CD14-positive monocyte (primary cell): ENCODE measurements at regions not wholly inside any gene's neighbourhood (a gene's known extent, or its start where the extent isn't known, plus 50 kb on each side); places are given as distances from the start of the nearest gene placed in this dataset.

Source experiments
- DNase-seq, 3 donors: peaks; one replicate each; pipeline ENCODE4 v3.0.0-alpha.2; 2011 to 2022
- H2AFZ ChIP-seq: 2 replicates; pipeline ENCODE4 v1.6.0; 2012; ENCODE audit warnings: mild to moderate bottlenecking, low read depth, low read length, inconsistent platforms; ENCODE audit not compliant: insufficient read depth, poor library complexity, severe bottlenecking
- H3K27ac ChIP-seq, 2 donors: 1 replicate in 1 of 2; 2 replicates in 1 of 2; pipeline ENCODE4 v1.5.1; 2012 to 2013; ENCODE audit warnings: low read length in 2 of 2, control low read depth in 1 of 2, inconsistent platforms in 1 of 2, low read depth in 1 of 2, mild to moderate bottlenecking in 1 of 2
- H3K27me3 ChIP-seq, 2 donors: one replicate each; pipeline versions ENCODE4 v1.6.0 to v1.6.1; 2011 to 2013; ENCODE audit warnings: low read length in 2 of 2; ENCODE audit not compliant: control insufficient read depth in 2 of 2, insufficient read depth in 2 of 2
- H3K36me3 ChIP-seq, 2 donors: replicated peaks in 1 of 2; 1 replicate in 1 of 2; 2 replicates in 1 of 2; pipeline versions ENCODE4 v1.5.1 to v1.6.1; 2012 to 2013; ENCODE audit warnings: low read length in 2 of 2, control low read depth in 1 of 2, inconsistent platforms in 1 of 2, mild to moderate bottlenecking in 1 of 2; ENCODE audit not compliant: insufficient read depth in 2 of 2, control insufficient read depth in 1 of 2
- H3K4me1 ChIP-seq, 2 donors: 1 replicate in 1 of 2; 2 replicates in 1 of 2; pipeline versions ENCODE4 v1.5.1 to v1.6.1; 2012 to 2013; ENCODE audit warnings: low read length in 2 of 2, control low read depth in 1 of 2, inconsistent platforms in 1 of 2, mild to moderate bottlenecking in 1 of 2, moderate library complexity in 1 of 2; ENCODE audit not compliant: insufficient read depth in 2 of 2, control insufficient read depth in 1 of 2
- H3K4me2 ChIP-seq: replicated peaks from 2 replicates; pipeline ENCODE3; 2012; ENCODE audit warnings: low read length, moderate library complexity, mild to moderate bottlenecking; ENCODE audit not compliant: poor library complexity, severe bottlenecking; ENCODE audit errors: extremely low read depth
- H3K4me3 ChIP-seq, 3 experiments: fragments of 200-600 bp in 1 of 3; sonication (generic) in 1 of 3; replicated peaks in 1 of 3; 1 replicate in 2 of 3; 2 replicates in 1 of 3; pipeline ENCODE4 v1.5.1; 2011 to 2013; ENCODE audit warnings: low read length in 3 of 3, mild to moderate bottlenecking in 3 of 3, control low read depth in 2 of 3, low read depth in 2 of 3, inconsistent platforms in 1 of 3, moderate library complexity in 1 of 3
- H3K79me2 ChIP-seq: 2 replicates; pipeline ENCODE4 v1.6.0; 2012; ENCODE audit warnings: mild to moderate bottlenecking, control low read depth, inconsistent platforms, low read length, moderate library complexity; ENCODE audit not compliant: insufficient read depth
- H3K9ac ChIP-seq: 2 replicates; pipeline ENCODE4 v1.6.0; 2017; ENCODE audit warnings: low read length, mild to moderate bottlenecking; ENCODE audit not compliant: insufficient read depth, poor library complexity, severe bottlenecking
- H3K9me3 ChIP-seq, 2 donors: replicated peaks in 1 of 2; 1 replicate in 1 of 2; 2 replicates in 1 of 2; pipeline versions ENCODE4 v1.5.1 to v1.6.1; 2012 to 2013; ENCODE audit warnings: low read length in 2 of 2, control low read depth in 1 of 2; ENCODE audit not compliant: control insufficient read depth in 1 of 2, insufficient read depth in 1 of 2
- H4K20me1 ChIP-seq: 2 replicates; pipeline ENCODE4 v1.6.0; 2012; ENCODE audit warnings: mild to moderate bottlenecking, low read length, control low read depth, moderate library complexity; ENCODE audit not compliant: insufficient read depth
- H3K27ac Mint-ChIP-seq, 7 donors: one replicate each; pipeline ENCODE4 v1.8.0; 2020; ENCODE audit warnings: mild to moderate bottlenecking in 7 of 7, mixed read lengths in 7 of 7, moderate library complexity in 6 of 7, inconsistent platforms in 2 of 7
- H3K27me3 Mint-ChIP-seq, 3 donors: one replicate each; pipeline ENCODE4 v1.8.0; 2021 to 2022; ENCODE audit warnings: low read depth in 3 of 3, mild to moderate bottlenecking in 3 of 3, mixed read lengths in 3 of 3, moderate library complexity in 3 of 3, inconsistent platforms in 1 of 3
- H3K36me3 Mint-ChIP-seq, 2 donors: one replicate each; pipeline ENCODE4 v1.8.0; 2020; ENCODE audit warnings: mixed read lengths in 2 of 2, inconsistent platforms in 1 of 2, mild to moderate bottlenecking in 1 of 2
- H3K4me1 Mint-ChIP-seq: one replicate; pipeline ENCODE4 v1.8.0; 2020; ENCODE audit warnings: mild to moderate bottlenecking, mixed read lengths
- H3K4me3 Mint-ChIP-seq, 2 donors: one replicate each; pipeline ENCODE4 v1.8.0; 2020; ENCODE audit warnings: mild to moderate bottlenecking in 2 of 2, mixed read lengths in 2 of 2, moderate library complexity in 1 of 2
- H3K9me3 Mint-ChIP-seq, 7 donors: one replicate each; pipeline ENCODE4 v1.8.0; 2020 to 2022; ENCODE audit warnings: mixed read lengths in 7 of 7, mild to moderate bottlenecking in 6 of 7, moderate library complexity in 6 of 7, inconsistent platforms in 2 of 7
- WGBS: methylation state at CpG from one replicate; pipeline ENCODE4 v1.1.5; 2013; ENCODE audit warnings: missing lambda C conversion rate; ENCODE audit not compliant: insufficient coverage; 5-methylcytosine and 5-hydroxymethylcytosine counted together
- intact Hi-C, 2 donors: fragments of 100-400 bp; cut with micrococcal nuclease; formaldehyde crosslinking; loops; one replicate each; pipeline versions ENCODE4 v1.15.0 to v1.15.1; 2023
- TF ChIP-seq, protein P1 (sequence below): fragments of 200-600 bp; IDR thresholded peaks from one replicate; pipeline ENCODE4 v1.8.0; 2022; ENCODE audit warnings: antibody characterized with exemption, mild to moderate bottlenecking

DNA sequence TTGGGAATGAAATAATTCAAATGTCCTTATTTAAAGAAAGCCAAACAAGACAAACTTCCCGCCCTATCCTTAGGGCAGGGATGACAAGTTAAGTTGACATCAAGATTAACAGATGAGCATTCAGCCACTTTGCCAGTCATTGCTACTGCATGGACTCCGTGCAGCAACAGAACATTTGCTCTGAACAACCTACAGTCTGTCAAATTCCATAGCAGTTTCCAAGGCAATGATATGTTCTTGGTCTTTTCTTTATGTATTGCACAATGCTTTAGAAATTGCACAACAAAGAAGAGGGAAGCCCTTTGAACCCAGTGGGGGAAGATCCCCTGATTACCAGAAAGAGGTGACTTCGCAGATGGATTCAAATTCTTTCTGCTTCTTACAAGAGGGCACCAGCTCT lies 269.8 kb downstream of the BCAT1 start:
- Histone ChIP-seq H4K20me1 (no peaks in the 10 kb centered on the region), H3K27me3 (no peaks in the 10 kb centered on the region), H3K4me2 (peak overlapping the region; percentile 13), H3K27ac (no peak overlapping the region), H3K4me3 (no peak overlapping the region), H2AFZ (no peak overlapping the region), H3K79me2 (no peaks in the 10 kb centered on the region), H3K36me3 (no peaks in the 10 kb centered on the region), H3K9me3 (peaks cover 0 to 5% of the 10 kb centered on the region in 2 donors), H3K4me1 (peaks cover 8 to 12% of the 10 kb centered on the region in 2 donors), H3K9ac (no peak overlapping the region)
- TF ChIP-seq, protein P1, sequence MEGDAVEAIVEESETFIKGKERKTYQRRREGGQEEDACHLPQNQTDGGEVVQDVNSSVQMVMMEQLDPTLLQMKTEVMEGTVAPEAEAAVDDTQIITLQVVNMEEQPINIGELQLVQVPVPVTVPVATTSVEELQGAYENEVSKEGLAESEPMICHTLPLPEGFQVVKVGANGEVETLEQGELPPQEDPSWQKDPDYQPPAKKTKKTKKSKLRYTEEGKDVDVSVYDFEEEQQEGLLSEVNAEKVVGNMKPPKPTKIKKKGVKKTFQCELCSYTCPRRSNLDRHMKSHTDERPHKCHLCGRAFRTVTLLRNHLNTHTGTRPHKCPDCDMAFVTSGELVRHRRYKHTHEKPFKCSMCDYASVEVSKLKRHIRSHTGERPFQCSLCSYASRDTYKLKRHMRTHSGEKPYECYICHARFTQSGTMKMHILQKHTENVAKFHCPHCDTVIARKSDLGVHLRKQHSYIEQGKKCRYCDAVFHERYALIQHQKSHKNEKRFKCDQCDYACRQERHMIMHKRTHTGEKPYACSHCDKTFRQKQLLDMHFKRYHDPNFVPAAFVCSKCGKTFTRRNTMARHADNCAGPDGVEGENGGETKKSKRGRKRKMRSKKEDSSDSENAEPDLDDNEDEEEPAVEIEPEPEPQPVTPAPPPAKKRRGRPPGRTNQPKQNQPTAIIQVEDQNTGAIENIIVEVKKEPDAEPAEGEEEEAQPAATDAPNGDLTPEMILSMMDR: no peak
- H3K27me3 Mint-ChIP-seq: peaks cover 0 to 1% (median 0%) of the 10 kb centered on the region in 3 donors
- intact Hi-C loops: no loop called here
- peak overlapping the region in 2 of 7 donors; percentile 5 to 42 for H3K27ac Mint-ChIP-seq
- no peak overlapping the region for H3K4me3 Mint-ChIP-seq
- no CpG with 5 or more reads among the region's 3 CpGs for WGBS
- no peaks in the 10 kb centered on the region for H3K36me3 Mint-ChIP-seq
- peaks cover 7% of the 10 kb centered on the region for H3K4me1 Mint-ChIP-seq
- DNase-seq: peak; percentile 44 to 74 (median 64)
- H3K9me3 Mint-ChIP-seq: peaks cover under 1 to 15% (median 3%) of the 10 kb centered on the region in 7 donors

DNA sequence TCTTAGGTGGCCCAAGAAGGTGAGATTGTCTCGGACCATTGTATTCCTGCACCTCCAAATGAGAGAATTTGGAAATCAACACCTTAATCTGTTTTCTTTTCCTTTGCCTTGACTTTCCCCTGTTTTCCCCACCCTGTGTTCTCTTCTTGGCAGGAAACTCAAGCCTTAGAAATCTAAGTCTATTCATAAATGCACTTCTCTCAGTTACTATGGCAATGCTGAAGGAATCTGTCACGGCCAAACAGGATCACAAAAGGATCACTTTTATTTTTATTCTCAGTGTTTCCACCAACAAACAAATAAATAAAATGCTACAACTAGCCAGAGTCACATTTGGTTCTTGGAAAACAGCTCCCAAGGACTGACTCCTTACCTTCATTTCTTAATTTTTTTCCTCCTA lies 270.5 kb downstream of the BCAT1 start:
- peaks cover 0 to 4% (median 0%) of the 10 kb centered on the region in 3 donors for H3K27me3 Mint-ChIP-seq
- Histone ChIP-seq H3K4me1 (peaks cover 8 to 12% of the 10 kb centered on the region in 2 donors), H3K4me3 (no peak overlapping the region), H2AFZ (no peak overlapping the region), H3K27ac (no peak overlapping the region), H3K27me3 (no peaks in the 10 kb centered on the region), H4K20me1 (no peaks in the 10 kb centered on the region), H3K9me3 (peaks cover 0 to 6% of the 10 kb centered on the region in 2 donors), H3K79me2 (no peaks in the 10 kb centered on the region), H3K36me3 (no peaks in the 10 kb centered on the region), H3K4me2 (no peak overlapping the region), H3K9ac (no peak overlapping the region)
- DNase-seq: no peak
- H3K4me1 Mint-ChIP-seq: peaks cover 7% of the 10 kb centered on the region
- no peak overlapping the region for H3K27ac Mint-ChIP-seq
- no peaks in the 10 kb centered on the region for H3K36me3 Mint-ChIP-seq
- no CpG with 5 or more reads among the region's 2 CpGs for WGBS
- peaks cover 0 to 18% (median 8%) of the 10 kb centered on the region in 7 donors for H3K9me3 Mint-ChIP-seq
- TF ChIP-seq, protein P1: no peak
- intact Hi-C loops: no loop called here
- H3K4me3 Mint-ChIP-seq: no peak overlapping the region
